GM13977 (cell line): ENCODE measurements at regions not wholly inside any gene's neighbourhood (a gene's known extent, or its start where the extent isn't known, plus 50 kb on each side); places are given as distances from the start of the nearest gene placed in this dataset.

Source experiments
- DNase-seq: peaks from one replicate; pipeline ENCODE4 v3.0.0; 2012; ENCODE audit warnings: low spot score
- CTCF ChIP-seq: IDR thresholded peaks from 2 replicates; pipeline ENCODE4 v1.5.1; 2012; ENCODE audit warnings: mild to moderate bottlenecking, control low read depth; ENCODE audit not compliant: insufficient read depth; ENCODE audit errors: extremely low read depth, missing control alignments
- in situ Hi-C: fragments of 300-500 bp; cut with MboI; formaldehyde crosslinking; loops from one replicate; pipeline ENCODE4 v1.12.0; 2022; ENCODE audit warnings: low sequenced_read_pairs, low pct_unique_long_range_greater_than_20kb, mixed read lengths, inconsistent platforms; ENCODE audit not compliant: unreplicated experiment

- in situ Hi-C loops = no loop called here
- no peak for TF ChIP-seq CTCF
- no peak for DNase-seq
Measured at GRCh38 chr4:10320130-10320529, 137.1 kb downstream of the ZNF518B start.

GRCh38 chr4:10317345-10317744 is 139.9 kb downstream of the ZNF518B start:
- no peak for TF ChIP-seq CTCF
- no peak for DNase-seq
- in situ Hi-C loops = no loop called here

GRCh38 chr4:10316851-10317250 is 140.4 kb downstream of the ZNF518B start:
- in situ Hi-C loops = no loop called here
- DNase-seq = no peak
- TF ChIP-seq CTCF = no peak

GRCh38 chr4:10315638-10316037 is 141.6 kb downstream of the ZNF518B start:
- DNase-seq = no peak
- TF ChIP-seq CTCF = no peak
- in situ Hi-C loops = no loop called here

GRCh38 chr4:10312568-10312967 is 144.7 kb downstream of the ZNF518B start:
- in situ Hi-C loops = no loop called here
- TF ChIP-seq CTCF = no peak
- DNase-seq = no peak

- no peak for DNase-seq
- no peak for TF ChIP-seq CTCF
- in situ Hi-C loops = no loop called here
Measured at GRCh38 chr4:10311939-10312338, 145.3 kb downstream of the ZNF518B start.

GRCh38 chr4:10305816-10306215 is 151.4 kb downstream of the ZNF518B start:
- in situ Hi-C loops = no loop called here
- no peak for TF ChIP-seq CTCF

More at GRCh38 chr4:10305816-10306215, 151.4 kb downstream of the ZNF518B start:
- DNase-seq = no peak
